GM23338 (cell line): ENCODE measurements at regions not wholly inside any gene's neighbourhood (a gene's known extent, or its start where the extent isn't known, plus 50 kb on each side); places are given as distances from the start of the nearest gene placed in this dataset.

Source experiments
- CTCF ChIP-seq, 2 experiments: fragments of 200-600 bp in 1 of 2; sonication (generic) in 1 of 2; conservative IDR thresholded peaks; 2 replicates each; pipeline versions ENCODE4 v1.5.1 to v1.6.1; 2016 to 2017; ENCODE audit warnings: antibody characterized with exemption in 2 of 2, low read depth in 2 of 2, mild to moderate bottlenecking in 2 of 2, moderate library complexity in 1 of 2
- EZH2 ChIP-seq: fragments of 200-600 bp; sonication (generic); IDR thresholded peaks from one replicate; pipeline ENCODE4 v1.8.0; 2017; ENCODE audit warnings: antibody characterized with exemption, mild to moderate bottlenecking, low read depth; ENCODE audit not compliant: unreplicated experiment
- ZNF331 ChIP-seq: fragments of 250-450 bp; sonication (Bioruptor Pico); IDR thresholded peaks from 2 replicates; pipeline ENCODE4 v1.5.0; 2020; ENCODE audit warnings: low read depth, mild to moderate bottlenecking, moderate library complexity

GRCh38 chr11:103671143-103671651, 365.2 kb upstream of the DDI1 start:
- TF ChIP-seq CTCF (conservative IDR thresholded peaks at IDR 0.05; ENCODE audit: low read depth in 2 of 2), result peak in 1 of 2 experiments; percentile 25; a peak in 1 of 4 replicates
- TF ChIP-seq EZH2, result no peak
- no peak for TF ChIP-seq ZNF331 (CRISPR knock-in tag)
